OCI-LY7 (cell line): ENCODE measurements at regions not wholly inside any gene's neighbourhood (a gene's known extent, or its start where the extent isn't known, plus 50 kb on each side); places are given as distances from the start of the nearest gene placed in this dataset.

Experiments
- BruUV-seq: library from RNA; stranded (reverse); fragments of 400-500 nt; replicated peaks from 2 replicates; lab custom pipeline; 2021; lab: Mats Ljungman, UMichigan
- CTCF ChIA-PET: fragments of 300-600 bp; sonication (Branson Sonifier 250); formaldehyde crosslinking; loops from one replicate; lab custom pipeline; 2022; ENCODE audit warnings: antibody characterized with exemption; ENCODE audit not compliant: unreplicated experiment; lab: Charles Lee
- POLR2A ChIA-PET: fragments of 300-600 bp; sonication (Branson Sonifier 250); formaldehyde crosslinking; loops from one replicate; lab custom pipeline; 2022; ENCODE audit warnings: antibody characterized with exemption; lab: Charles Lee
- DNase-seq: peaks from one replicate; pipeline ENCODE4 v3.0.0-alpha.2; 2015; ENCODE audit warnings: low spot score
- H2AFZ ChIP-seq: fragments of 200-600 bp; sonication (generic), shearing (Covaris generic); 2 replicates; pipeline ENCODE4 v1.6.1; 2014; ENCODE audit warnings: mild to moderate bottlenecking, antibody characterized with exemption, low read length, moderate library complexity
- H3K27ac ChIP-seq: fragments of 200-600 bp; sonication (generic); 2 replicates; pipeline ENCODE4 v1.5.1; 2014; ENCODE audit warnings: mixed run types, low read depth, mild to moderate bottlenecking, moderate library complexity, low read length, inconsistent platforms; ENCODE audit not compliant: poor library complexity, severe bottlenecking
- H3K36me3 ChIP-seq: fragments of 200-600 bp; sonication (generic); 2 replicates; pipeline ENCODE4 v1.6.1; 2014; ENCODE audit warnings: mild to moderate bottlenecking, antibody characterized with exemption, low read length, moderate library complexity, mixed read lengths; ENCODE audit not compliant: insufficient read depth
- H3K4me1 ChIP-seq: fragments of 200-600 bp; sonication (generic); 2 replicates; pipeline ENCODE4 v1.5.1; 2014; ENCODE audit warnings: mild to moderate bottlenecking, low read length; ENCODE audit not compliant: insufficient read depth, poor library complexity, severe bottlenecking
- H3K4me2 ChIP-seq: fragments of 200-600 bp; sonication (generic); 2 replicates; pipeline ENCODE4 v1.6.1; 2014; ENCODE audit warnings: mild to moderate bottlenecking, low read length
- H3K4me3 ChIP-seq: fragments of 200-600 bp; sonication (generic); 2 replicates; pipeline ENCODE4 v1.5.1; 2014; ENCODE audit warnings: mild to moderate bottlenecking, low read depth, low read length; ENCODE audit not compliant: poor library complexity, severe bottlenecking
- H3K79me2 ChIP-seq: fragments of 200-600 bp; sonication (generic); 2 replicates; pipeline ENCODE4 v1.6.1; 2016; ENCODE audit warnings: low read depth, mild to moderate bottlenecking, low read length, moderate library complexity, mixed read lengths; ENCODE audit not compliant: insufficient read depth
- H3K9me2 ChIP-seq: fragments of 200-600 bp; sonication (generic); 2 replicates; pipeline ENCODE4 v1.6.1; 2016; ENCODE audit warnings: mild to moderate bottlenecking, low read length, mixed read lengths; ENCODE audit not compliant: insufficient read depth
- H3K9me3 ChIP-seq: fragments of 200-600 bp; sonication (generic); 2 replicates; pipeline ENCODE4 v1.6.1; 2014; ENCODE audit warnings: mild to moderate bottlenecking, mixed run types, low read length, mixed read lengths
- H4K20me1 ChIP-seq: fragments of 200-600 bp; sonication (generic); 2 replicates; pipeline ENCODE4 v1.6.1; 2014; ENCODE audit warnings: mild to moderate bottlenecking, antibody characterized with exemption, low read length, moderate library complexity, mixed read lengths; ENCODE audit not compliant: insufficient read depth
- EZH2phosphoT487 ChIP-seq: fragments of 200-600 bp; sonication (generic); IDR thresholded peaks from 2 replicates; pipeline ENCODE4 v1.6.1; 2018; ENCODE audit warnings: low read depth, borderline replicate concordance, mild to moderate bottlenecking, mixed run types, antibody characterized with exemption, low read length, moderate library complexity, mixed read lengths
- intact Hi-C: fragments of 100-400 bp; cut with micrococcal nuclease; formaldehyde crosslinking; loops from one replicate; pipeline ENCODE4 v1.10.0; 2022; ENCODE audit not compliant: unreplicated experiment
- TF ChIP-seq, protein P1 (sequence below): fragments of 200-600 bp; sonication (generic); conservative IDR thresholded peaks from 2 replicates; pipeline ENCODE4 v1.5.1; 2014; ENCODE audit warnings: mild to moderate bottlenecking, antibody characterized with exemption, low read length, moderate library complexity, mixed read lengths

DNA sequence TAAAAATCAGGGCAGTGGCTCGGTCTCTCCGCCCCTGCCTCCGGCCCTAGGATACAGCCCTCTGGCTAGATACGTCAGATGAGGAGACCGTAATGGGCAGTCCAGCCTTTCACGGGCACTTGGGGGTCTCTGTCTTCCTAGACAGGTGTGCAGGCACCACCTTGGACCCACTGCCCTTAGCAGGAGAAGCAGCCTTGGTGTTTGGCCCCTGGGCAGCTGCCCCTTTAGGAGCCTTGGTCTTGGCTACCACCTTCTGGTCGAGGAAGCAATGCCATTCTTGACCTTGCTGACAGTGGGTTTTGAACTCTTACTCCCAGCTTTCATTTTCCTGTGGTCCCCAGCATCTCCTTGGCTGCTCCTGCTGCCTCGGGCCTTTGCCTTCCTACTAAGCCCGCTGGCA, 149.7 kb upstream of the FRMD4B start:
- POLR2A ChIA-PET = no interaction called here

DNA sequence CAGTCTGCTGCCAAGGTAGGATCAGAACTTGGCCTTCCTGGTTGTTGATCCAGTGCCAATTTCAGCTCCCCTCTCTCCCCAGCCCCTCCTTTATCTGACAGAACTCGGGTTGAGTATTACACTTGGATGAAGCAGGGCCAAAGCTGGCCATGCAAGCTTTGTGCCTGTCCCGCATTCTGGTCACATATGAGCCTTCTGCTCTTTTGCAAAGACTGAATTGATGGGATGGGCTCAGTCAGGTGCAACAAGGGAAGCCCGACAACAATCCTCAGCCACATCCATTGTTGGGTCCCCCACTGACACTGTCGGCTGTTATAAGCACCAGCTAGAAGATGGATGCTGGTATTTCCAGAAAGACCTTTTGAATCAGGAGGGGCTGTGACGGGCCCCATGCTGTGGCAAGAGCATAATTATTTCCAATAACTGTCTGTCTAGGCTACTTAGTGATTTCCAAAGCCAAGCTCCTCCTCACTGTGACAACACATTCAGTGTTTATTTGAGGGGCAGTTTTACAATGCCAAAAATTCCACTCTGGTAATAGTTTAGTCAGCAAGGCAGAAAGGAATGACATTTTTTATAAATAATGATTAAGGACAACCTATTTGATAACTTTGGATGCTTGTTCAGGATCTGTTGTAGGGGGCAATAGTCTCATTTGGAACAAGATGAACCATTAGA, 146.8 kb upstream of the FRMD4B start:
- H3K4me2 ChIP-seq = no peak overlapping the region
- no peak for DNase-seq
- intact Hi-C loops = no loop called here
- H4K20me1 ChIP-seq = no peaks in the 10 kb centered on the region
- CTCF ChIA-PET = no interaction called here
- no peak overlapping the region for H2AFZ ChIP-seq
- H3K27ac ChIP-seq = no peak overlapping the region
- no TSS peak for BruUV-seq
- no peaks in the 10 kb centered on the region for H3K79me2 ChIP-seq
- no peaks in the 10 kb centered on the region for H3K9me2 ChIP-seq
- POLR2A ChIA-PET = no interaction called here
- TF ChIP-seq, protein P1, sequence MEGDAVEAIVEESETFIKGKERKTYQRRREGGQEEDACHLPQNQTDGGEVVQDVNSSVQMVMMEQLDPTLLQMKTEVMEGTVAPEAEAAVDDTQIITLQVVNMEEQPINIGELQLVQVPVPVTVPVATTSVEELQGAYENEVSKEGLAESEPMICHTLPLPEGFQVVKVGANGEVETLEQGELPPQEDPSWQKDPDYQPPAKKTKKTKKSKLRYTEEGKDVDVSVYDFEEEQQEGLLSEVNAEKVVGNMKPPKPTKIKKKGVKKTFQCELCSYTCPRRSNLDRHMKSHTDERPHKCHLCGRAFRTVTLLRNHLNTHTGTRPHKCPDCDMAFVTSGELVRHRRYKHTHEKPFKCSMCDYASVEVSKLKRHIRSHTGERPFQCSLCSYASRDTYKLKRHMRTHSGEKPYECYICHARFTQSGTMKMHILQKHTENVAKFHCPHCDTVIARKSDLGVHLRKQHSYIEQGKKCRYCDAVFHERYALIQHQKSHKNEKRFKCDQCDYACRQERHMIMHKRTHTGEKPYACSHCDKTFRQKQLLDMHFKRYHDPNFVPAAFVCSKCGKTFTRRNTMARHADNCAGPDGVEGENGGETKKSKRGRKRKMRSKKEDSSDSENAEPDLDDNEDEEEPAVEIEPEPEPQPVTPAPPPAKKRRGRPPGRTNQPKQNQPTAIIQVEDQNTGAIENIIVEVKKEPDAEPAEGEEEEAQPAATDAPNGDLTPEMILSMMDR = no peak
- TF ChIP-seq EZH2phosphoT487 = no peak
- no peaks in the 10 kb centered on the region for H3K9me3 ChIP-seq
- no peaks in the 10 kb centered on the region for H3K4me1 ChIP-seq
- no peak overlapping the region for H3K4me3 ChIP-seq
- no peaks in the 10 kb centered on the region for H3K36me3 ChIP-seq

More for the DNA sequence above, 149.7 kb upstream of the FRMD4B start:
- CTCF ChIA-PET = interaction anchor here (0.6 kb wide), 1 partner anchor 1000 kb away, joined by 3 read pairs; no protein-coding TSS in a partner anchor
- H3K9me3 ChIP-seq = no peaks in the 10 kb centered on the region
- no peaks in the 10 kb centered on the region for H4K20me1 ChIP-seq
- no peak for DNase-seq
- no TSS peak for BruUV-seq
- no peak overlapping the region for H3K4me3 ChIP-seq
- intact Hi-C loops = no loop called here
- no peak overlapping the region for H3K27ac ChIP-seq
- no peaks in the 10 kb centered on the region for H3K79me2 ChIP-seq
- TF ChIP-seq, protein P1 = no peak
- no peak for TF ChIP-seq EZH2phosphoT487
- H3K4me2 ChIP-seq = no peak overlapping the region
- H3K36me3 ChIP-seq = no peaks in the 10 kb centered on the region
- no peak overlapping the region for H2AFZ ChIP-seq
- no peaks in the 10 kb centered on the region for H3K4me1 ChIP-seq
- no peaks in the 10 kb centered on the region for H3K9me2 ChIP-seq
